ENCODE measurements at regions not wholly inside any gene's neighbourhood (a gene's known extent, or its start where the extent isn't known, plus 50 kb on each side); places are given as distances from the start of the nearest gene placed in this dataset.

GRCh38 chr5:28110781-28111180 is 1072.4 kb upstream of the CDH9 start:
- TF ChIP-seq POLR2A (IDR thresholded peaks at IDR 0.05) (no peak), CTCF (IDR thresholded peaks at IDR 0.05) (no peak)

All from Peyer's patch (tissue), 4 donors.